IMR-90 (cell line): ENCODE measurements at regions not wholly inside any gene's neighbourhood (a gene's known extent, or its start where the extent isn't known, plus 50 kb on each side); places are given as distances from the start of the nearest gene placed in this dataset.

Source experiments
- ATAC-seq: fragments of 200-7000 bp; cut with Tn5 transposase; 2 replicates; pipeline ENCODE4 v1.9.1; 2020; ENCODE audit warnings: low read depth, mild to moderate bottlenecking, moderate library complexity
- BruUV-seq: library from RNA; stranded (reverse); fragments of 400-500 nt; replicated peaks from 2 replicates; lab custom pipeline; 2021; lab: Mats Ljungman, UMichigan
- CTCF ChIA-PET: fragments of 300-600 bp; formaldehyde crosslinking; extraction: SDS; loops from one replicate; lab custom pipeline; 2021; ENCODE audit warnings: antibody characterized with exemption; lab: Yijun Ruan, JAX
- POLR2A ChIA-PET: fragments of 300-600 bp; sonication (Branson Sonifier 250); formaldehyde crosslinking; loops from one replicate; lab custom pipeline; 2022; ENCODE audit warnings: antibody characterized with exemption; ENCODE audit not compliant: unreplicated experiment; lab: Charles Lee
- DNase-seq: peaks from one replicate; pipeline ENCODE4 v3.0.0; 2013
- H2AFZ ChIP-seq: replicated peaks from 2 replicates; pipeline ENCODE3; 2013; ENCODE audit warnings: low read length, mild to moderate bottlenecking; ENCODE audit not compliant: poor library complexity
- H2AK5ac ChIP-seq: 2 replicates; pipeline ENCODE4 v1.6.1; 2013; ENCODE audit warnings: low read depth, low read length, inconsistent platforms
- H2AK9ac ChIP-seq: replicated peaks from 2 replicates; pipeline ENCODE3; 2013; ENCODE audit warnings: mild to moderate bottlenecking, low read depth, low read length, moderate library complexity; ENCODE audit not compliant: poor library complexity
- H2BK120ac ChIP-seq: 2 replicates; pipeline ENCODE4 v1.6.1; 2013; ENCODE audit warnings: low read depth, low read length, inconsistent platforms
- H2BK15ac ChIP-seq: 3 replicates; pipeline ENCODE4 v1.6.1; 2013; ENCODE audit warnings: low read depth, low read length, inconsistent platforms
- H2BK20ac ChIP-seq: 2 replicates; pipeline ENCODE4 v1.6.1; 2013; ENCODE audit warnings: low read depth, mild to moderate bottlenecking, inconsistent platforms, low read length, moderate library complexity
- H2BK5ac ChIP-seq: 2 replicates; pipeline ENCODE4 v1.6.1; 2013; ENCODE audit warnings: mild to moderate bottlenecking, low read depth, low read length, inconsistent platforms; ENCODE audit not compliant: poor library complexity, severe bottlenecking
- H3K14ac ChIP-seq: replicated peaks from 2 replicates; pipeline ENCODE4 v1.6.1; 2013; ENCODE audit warnings: low read depth, low read length, inconsistent platforms
- H3K18ac ChIP-seq: 2 replicates; pipeline ENCODE4 v1.6.1; 2013; ENCODE audit warnings: low read depth, low read length, control low read depth
- H3K23ac ChIP-seq: 2 replicates; pipeline ENCODE4 v1.6.1; 2013; ENCODE audit warnings: low read depth, low read length, inconsistent platforms
- H3K27ac ChIP-seq: 2 replicates; pipeline ENCODE4 v1.5.1; 2013; ENCODE audit warnings: mild to moderate bottlenecking, control low read depth, low read length; ENCODE audit not compliant: insufficient read depth
- H3K27me3 ChIP-seq: 2 replicates; pipeline ENCODE4 v1.6.1; 2013; ENCODE audit warnings: low read length; ENCODE audit not compliant: control insufficient read depth, insufficient read depth
- H3K36me3 ChIP-seq: 2 replicates; pipeline ENCODE4 v1.6.1; 2013; ENCODE audit warnings: low read length, mixed read lengths; ENCODE audit not compliant: control insufficient read depth, insufficient read depth
- H3K4ac ChIP-seq: 2 replicates; pipeline ENCODE4 v1.6.1; 2013; ENCODE audit warnings: low read depth, low read length, inconsistent platforms
- H3K4me1 ChIP-seq: 2 replicates; pipeline ENCODE4 v1.6.1; 2013; ENCODE audit warnings: low read length, mixed read lengths; ENCODE audit not compliant: control insufficient read depth, insufficient read depth
- H3K4me2 ChIP-seq: 2 replicates; pipeline ENCODE4 v1.6.1; 2013; ENCODE audit warnings: low read depth, mild to moderate bottlenecking, control low read depth, low read length, moderate library complexity
- H3K4me3 ChIP-seq: 2 replicates; pipeline ENCODE4 v1.5.1; 2013; ENCODE audit warnings: low read depth, mild to moderate bottlenecking, control low read depth, low read length, moderate library complexity; ENCODE audit not compliant: insufficient read depth
- H3K56ac ChIP-seq: 2 replicates; pipeline ENCODE4 v1.6.1; 2013; ENCODE audit warnings: low read length, inconsistent platforms; ENCODE audit not compliant: insufficient read depth; ENCODE audit errors: extremely low read depth
- H3K79me1 ChIP-seq, 2 experiments: 2 replicates each; pipeline ENCODE4 v1.6.1; 2013; ENCODE audit warnings: low read length in 2 of 2, inconsistent platforms in 1 of 2, low read depth in 1 of 2
- H3K9ac ChIP-seq: 2 replicates; pipeline ENCODE4 v1.6.1; 2013; ENCODE audit warnings: low read depth, low read length, control low read depth
- H3K9me1 ChIP-seq: 2 replicates; pipeline ENCODE4 v1.6.1; 2013; ENCODE audit warnings: low read length, inconsistent platforms; ENCODE audit not compliant: insufficient read depth
- H3K9me3 ChIP-seq: 2 replicates; pipeline ENCODE4 v1.6.1; 2013; ENCODE audit warnings: low read length; ENCODE audit not compliant: control insufficient read depth, insufficient read depth
- H4K20me1 ChIP-seq: 2 replicates; pipeline ENCODE4 v1.6.1; 2013; ENCODE audit warnings: low read length, inconsistent platforms; ENCODE audit not compliant: insufficient read depth
- H4K5ac ChIP-seq: 2 replicates; pipeline ENCODE4 v1.6.1; 2013; ENCODE audit warnings: mild to moderate bottlenecking, low read depth, low read length, control low read depth
- H4K8ac ChIP-seq, 2 experiments: 2 replicates each; pipeline ENCODE4 v1.6.1; 2013; ENCODE audit warnings: low read depth in 2 of 2, low read length in 2 of 2, control low read depth in 1 of 2, inconsistent platforms in 1 of 2
- H4K91ac ChIP-seq: 2 replicates; pipeline ENCODE4 v1.6.1; 2013; ENCODE audit warnings: low read depth, low read length, inconsistent platforms; ENCODE audit not compliant: insufficient read depth
- CEBPB ChIP-seq: IDR thresholded peaks from 2 replicates; pipeline ENCODE4 v1.6.1; 2012; ENCODE audit warnings: low read depth, low read length, improper control_type of control experiment
- CHD1 ChIP-seq: IDR thresholded peaks from 2 replicates; pipeline ENCODE4 v1.6.1; 2012; ENCODE audit warnings: low read depth, low read length, improper control_type of control experiment
- FOS ChIP-seq: fragments of 150-350 bp; IDR thresholded peaks from 2 replicates; pipeline ENCODE4 v1.6.1; 2016; ENCODE audit warnings: low read depth, low read length
- MAFK ChIP-seq: IDR thresholded peaks from 2 replicates; pipeline ENCODE4 v1.6.1; 2012; ENCODE audit warnings: low read depth, low read length, improper control_type of control experiment
- MAZ ChIP-seq: IDR thresholded peaks from 2 replicates; pipeline ENCODE4 v1.6.1; 2012; ENCODE audit warnings: low read depth, mild to moderate bottlenecking, low read length, improper control_type of control experiment, moderate library complexity, borderline replicate concordance
- MXI1 ChIP-seq: IDR thresholded peaks from 2 replicates; pipeline ENCODE4 v1.6.1; 2012; ENCODE audit warnings: low read depth, mild to moderate bottlenecking, low read length, moderate library complexity, borderline replicate concordance
- NFE2L2 ChIP-seq: fragments of 150-350 bp; IDR thresholded peaks from 2 replicates; pipeline ENCODE4 v1.6.1; 2016; ENCODE audit warnings: low read depth, mild to moderate bottlenecking, low read length
- POLR2A ChIP-seq: IDR thresholded peaks from 2 replicates; pipeline ENCODE4 v1.6.1; 2012; ENCODE audit warnings: mild to moderate bottlenecking, low read depth, low read length
- RAD21 ChIP-seq: IDR thresholded peaks from 2 replicates; pipeline ENCODE4 v1.6.1; 2012; ENCODE audit warnings: low read length, improper control_type of control experiment
- RCOR1 ChIP-seq: IDR thresholded peaks from 2 replicates; pipeline ENCODE4 v1.6.1; 2012; ENCODE audit warnings: mild to moderate bottlenecking, low read length, improper control_type of control experiment; ENCODE audit not compliant: insufficient replicate concordance
- RFX5 ChIP-seq: IDR thresholded peaks from 2 replicates; pipeline ENCODE4 v1.8.0; 2012; ENCODE audit warnings: low read depth, mild to moderate bottlenecking, low read length, moderate library complexity
- SMC3 ChIP-seq: fragments of 150-350 bp; IDR thresholded peaks from 2 replicates; pipeline ENCODE4 v1.6.1; 2016; ENCODE audit warnings: low read depth, mild to moderate bottlenecking, antibody characterized with exemption, low read length, moderate library complexity
- USF2 ChIP-seq: fragments of 150-350 bp; IDR thresholded peaks from 2 replicates; pipeline ENCODE4 v1.6.1; 2017; ENCODE audit warnings: mild to moderate bottlenecking, antibody characterized with exemption, low read length, low read depth
- WGBS, 2 experiments: methylation state at CpG; one replicate each; pipeline versions ENCODE4 v1.1.5 to v1.1.7; 2013; ENCODE audit warnings: missing lambda C conversion rate in 2 of 2; ENCODE audit not compliant: insufficient read length in 1 of 2; ENCODE audit errors: extremely low coverage in 2 of 2; 5-methylcytosine and 5-hydroxymethylcytosine counted together
- dilution Hi-C: fragments of 300-500 bp; cut with HindIII; formaldehyde crosslinking; loops from one replicate; pipeline ENCODE4 v1.14.3; 2018; ENCODE audit warnings: low sequenced_read_pairs; ENCODE audit not compliant: unreplicated experiment
- in situ Hi-C: fragments of 300-500 bp; cut with MboI; formaldehyde crosslinking; loops from 3 replicates; pipeline ENCODE4 v1.14.3; 2019; ENCODE audit warnings: low sequenced_read_pairs, inconsistent platforms, mixed read lengths
- intact Hi-C: fragments of 100-400 bp; cut with micrococcal nuclease; formaldehyde crosslinking; loops from 2 replicates; pipeline ENCODE4 v1.10.0; 2022
- TF ChIP-seq, protein P1 (sequence below): fragments of 150-350 bp; IDR thresholded peaks from 2 replicates; pipeline ENCODE4 v1.6.1; 2016; ENCODE audit warnings: low read depth, mild to moderate bottlenecking, low read length, moderate library complexity, borderline replicate concordance
- TF ChIP-seq, protein P2 (sequence below): conservative IDR thresholded peaks from 2 replicates; pipeline ENCODE4 v1.5.1; 2012; ENCODE audit warnings: mild to moderate bottlenecking, low read depth, low read length, improper control_type of control experiment

- H4K91ac ChIP-seq, result no peak overlapping the region
- TF ChIP-seq RCOR1, result no peak
- no peak for TF ChIP-seq CHD1
- TF ChIP-seq RFX5, result no peak
- no peak for TF ChIP-seq NFE2L2
- TF ChIP-seq POLR2A, result no peak
- no peak for TF ChIP-seq SMC3
- TF ChIP-seq, protein P1, sequence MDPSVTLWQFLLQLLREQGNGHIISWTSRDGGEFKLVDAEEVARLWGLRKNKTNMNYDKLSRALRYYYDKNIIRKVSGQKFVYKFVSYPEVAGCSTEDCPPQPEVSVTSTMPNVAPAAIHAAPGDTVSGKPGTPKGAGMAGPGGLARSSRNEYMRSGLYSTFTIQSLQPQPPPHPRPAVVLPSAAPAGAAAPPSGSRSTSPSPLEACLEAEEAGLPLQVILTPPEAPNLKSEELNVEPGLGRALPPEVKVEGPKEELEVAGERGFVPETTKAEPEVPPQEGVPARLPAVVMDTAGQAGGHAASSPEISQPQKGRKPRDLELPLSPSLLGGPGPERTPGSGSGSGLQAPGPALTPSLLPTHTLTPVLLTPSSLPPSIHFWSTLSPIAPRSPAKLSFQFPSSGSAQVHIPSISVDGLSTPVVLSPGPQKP, result no peak
- TF ChIP-seq MAZ, result no peak
- TF ChIP-seq, protein P2, sequence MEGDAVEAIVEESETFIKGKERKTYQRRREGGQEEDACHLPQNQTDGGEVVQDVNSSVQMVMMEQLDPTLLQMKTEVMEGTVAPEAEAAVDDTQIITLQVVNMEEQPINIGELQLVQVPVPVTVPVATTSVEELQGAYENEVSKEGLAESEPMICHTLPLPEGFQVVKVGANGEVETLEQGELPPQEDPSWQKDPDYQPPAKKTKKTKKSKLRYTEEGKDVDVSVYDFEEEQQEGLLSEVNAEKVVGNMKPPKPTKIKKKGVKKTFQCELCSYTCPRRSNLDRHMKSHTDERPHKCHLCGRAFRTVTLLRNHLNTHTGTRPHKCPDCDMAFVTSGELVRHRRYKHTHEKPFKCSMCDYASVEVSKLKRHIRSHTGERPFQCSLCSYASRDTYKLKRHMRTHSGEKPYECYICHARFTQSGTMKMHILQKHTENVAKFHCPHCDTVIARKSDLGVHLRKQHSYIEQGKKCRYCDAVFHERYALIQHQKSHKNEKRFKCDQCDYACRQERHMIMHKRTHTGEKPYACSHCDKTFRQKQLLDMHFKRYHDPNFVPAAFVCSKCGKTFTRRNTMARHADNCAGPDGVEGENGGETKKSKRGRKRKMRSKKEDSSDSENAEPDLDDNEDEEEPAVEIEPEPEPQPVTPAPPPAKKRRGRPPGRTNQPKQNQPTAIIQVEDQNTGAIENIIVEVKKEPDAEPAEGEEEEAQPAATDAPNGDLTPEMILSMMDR, result no peak
- no peak for TF ChIP-seq CEBPB
- TF ChIP-seq FOS, result no peak
- TF ChIP-seq RAD21, result no peak
- no peak for TF ChIP-seq MAFK
- no peak for TF ChIP-seq MXI1
- TF ChIP-seq USF2, result no peak
- intact Hi-C loops, result no loop called here
- no peak overlapping the region for H2BK15ac ChIP-seq
- H4K8ac ChIP-seq, result no peak overlapping the region
- no peak overlapping the region for H3K4me3 ChIP-seq
- in situ Hi-C loops, result no loop called here
- H3K4me2 ChIP-seq, result no peak overlapping the region
- H3K56ac ChIP-seq, result no peak overlapping the region
- H3K14ac ChIP-seq, result no peak overlapping the region
- H3K9me3 ChIP-seq, result no peaks in the 10 kb centered on the region
- CTCF ChIA-PET, result interaction anchor here (0.6 kb wide), 1 partner anchor 1844 kb away, joined by 3 read pairs; no protein-coding TSS in a partner anchor
- no peaks in the 10 kb centered on the region for H3K27me3 ChIP-seq
- no peak overlapping the region for H2AK9ac ChIP-seq
- 81% methylated on average over 4 of the region's 6 CpGs; no CpG with 5 or more reads in 1 of the 2 experiments for WGBS, 2 experiments
- H3K4ac ChIP-seq, result no peak overlapping the region
- no TSS peak for BruUV-seq
- H2AK5ac ChIP-seq, result no peak overlapping the region
- ATAC-seq (no peak), DNase-seq (no peak)
- no peak overlapping the region for H2BK120ac ChIP-seq
- H3K79me1 ChIP-seq, result no peaks in the 10 kb centered on the region
- no peaks in the 10 kb centered on the region for H3K4me1 ChIP-seq
- H3K9ac ChIP-seq, result no peak overlapping the region
- dilution Hi-C loops, result no loop called here
- H3K18ac ChIP-seq, result no peak overlapping the region
- no peak overlapping the region for H4K5ac ChIP-seq
- H3K36me3 ChIP-seq, result no peaks in the 10 kb centered on the region
- H3K9me1 ChIP-seq, result no peaks in the 10 kb centered on the region
- no peak overlapping the region for H2AFZ ChIP-seq
- no peak overlapping the region for H3K23ac ChIP-seq
- H4K20me1 ChIP-seq, result no peaks in the 10 kb centered on the region
- no peak overlapping the region for H2BK20ac ChIP-seq
- H3K27ac ChIP-seq, result no peak overlapping the region
- POLR2A ChIA-PET, result no interaction called here
- H2BK5ac ChIP-seq, result no peak overlapping the region
These were observed 51.3 kb upstream of the FREM1 start for GRCh38 chr9:14961372-14962068.
